DMS 273 (cell line): ENCODE measurements at regions not wholly inside any gene's neighbourhood (a gene's known extent, or its start where the extent isn't known, plus 50 kb on each side); places are given as distances from the start of the nearest gene placed in this dataset.

ENCODE experiments used
- DNase-seq: peaks from one replicate; lab custom pipeline; 2025; ENCODE audit not compliant: unreplicated experiment; lab: John Stamatoyannopoulos, UW

GRCh38 chr22:49448526-49448925 is 379.1 kb downstream of the BRD1 start:
- no peak for DNase-seq

GRCh38 chr22:49447837-49448236 is 379.8 kb downstream of the BRD1 start:
- no peak for DNase-seq

- DNase-seq = no peak
Observed at GRCh38 chr22:49446759-49447710, 380.6 kb downstream of the BRD1 start.

GRCh38 chr22:49446145-49446758 is 381.4 kb downstream of the BRD1 start:
- DNase-seq = no peak

GRCh38 chr22:49444781-49445180 is 382.9 kb downstream of the BRD1 start:
- no peak for DNase-seq

GRCh38 chr22:49440931-49441330 is 386.7 kb downstream of the BRD1 start:
- no peak for DNase-seq

GRCh38 chr22:49439373-49439772 is 388.3 kb downstream of the BRD1 start:
- no peak for DNase-seq

- DNase-seq = no peak
Observed at GRCh38 chr22:49437956-49438355, 389.7 kb downstream of the BRD1 start.

GRCh38 chr22:49437356-49437755 is 390.3 kb downstream of the BRD1 start:
- DNase-seq = no peak

- no peak for DNase-seq
Observed at GRCh38 chr22:49436056-49436455, 391.6 kb downstream of the BRD1 start.

- no peak for DNase-seq
Observed at GRCh38 chr22:49435596-49435995, 392.1 kb downstream of the BRD1 start.

GRCh38 chr22:49433717-49434611 is 393.7 kb downstream of the BRD1 start:
- peak; percentile 24 for DNase-seq

GRCh38 chr22:49432897-49433443 is 394.7 kb downstream of the BRD1 start:
- no peak for DNase-seq

GRCh38 chr22:49432211-49432896 is 395.3 kb downstream of the BRD1 start:
- DNase-seq = no peak

- DNase-seq = no peak
Observed at GRCh38 chr22:49431551-49431950, 396.1 kb downstream of the BRD1 start.

- no peak for DNase-seq
Observed at GRCh38 chr22:49429066-49429465, 398.6 kb downstream of the BRD1 start.

- no peak for DNase-seq
Observed at GRCh38 chr22:49427941-49428340, 399.7 kb downstream of the BRD1 start.

- no peak for DNase-seq
Observed at GRCh38 chr22:49427341-49427740, 400.3 kb downstream of the BRD1 start.

GRCh38 chr22:49426618-49427266 is 400.9 kb downstream of the BRD1 start:
- DNase-seq = no peak

GRCh38 chr22:49426098-49426497 is 401.6 kb downstream of the BRD1 start:
- no peak for DNase-seq
